ENCODE measurements at regions not wholly inside any gene's neighbourhood (a gene's known extent, or its start where the extent isn't known, plus 50 kb on each side); places are given as distances from the start of the nearest gene placed in this dataset.
"Not testable (repeated sequence)": the region's sequence is repeated elsewhere in the genome, so short reads cannot be mapped to it uniquely, and the experiment has no call there.

DNA sequence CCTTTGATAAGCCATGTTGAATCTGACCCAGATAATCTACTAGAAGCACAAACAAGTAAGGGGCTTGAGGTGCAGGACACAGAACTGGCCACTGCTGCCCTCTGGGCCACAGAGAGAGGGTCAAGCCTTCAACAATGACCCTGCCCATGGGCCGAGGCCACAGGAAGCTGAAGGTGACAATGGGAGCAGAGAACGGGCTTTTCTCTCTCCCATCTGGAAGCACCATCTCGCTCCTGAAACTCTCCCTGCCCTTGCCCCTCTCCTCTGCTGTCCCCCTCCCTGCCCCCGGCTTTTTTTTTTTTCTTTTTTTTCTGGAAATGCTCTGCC lies 133.1 kb upstream of the DUSP10 start:
- no peak for DNase-seq (ENCODE audit: low spot score)

GRCh38 chr1:221874285-221875003 lies 132.6 kb upstream of the DUSP10 start:
- no peak for DNase-seq (ENCODE audit: low spot score)

DNA sequence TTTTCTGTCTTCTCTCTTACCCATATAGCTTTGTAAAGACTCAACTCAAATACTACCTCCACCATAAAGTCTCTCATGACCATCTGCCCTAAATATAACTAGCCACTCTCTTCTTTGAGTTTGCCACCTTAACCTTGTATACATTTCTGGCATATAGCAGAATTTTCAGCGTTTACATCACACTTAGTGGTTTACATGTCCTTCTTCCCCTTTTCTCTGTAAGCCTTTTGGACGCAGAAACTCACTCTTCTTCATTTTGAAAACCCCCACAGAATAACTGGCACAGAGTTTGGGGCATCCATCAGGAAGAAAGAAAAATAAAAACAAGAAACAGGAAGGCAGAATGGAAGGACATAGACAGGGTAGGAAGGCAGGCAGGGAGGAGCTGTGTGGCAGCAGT lies 131.8 kb upstream of the DUSP10 start:
- DNase-seq (ENCODE audit: low spot score): no peak

GRCh38 chr1:221871056-221871455 lies 129.2 kb upstream of the DUSP10 start:
- DNase-seq (ENCODE audit: low spot score): no peak

GRCh38 chr1:221869779-221870178 lies 127.9 kb upstream of the DUSP10 start:
- no peak for DNase-seq (ENCODE audit: low spot score)

DNA sequence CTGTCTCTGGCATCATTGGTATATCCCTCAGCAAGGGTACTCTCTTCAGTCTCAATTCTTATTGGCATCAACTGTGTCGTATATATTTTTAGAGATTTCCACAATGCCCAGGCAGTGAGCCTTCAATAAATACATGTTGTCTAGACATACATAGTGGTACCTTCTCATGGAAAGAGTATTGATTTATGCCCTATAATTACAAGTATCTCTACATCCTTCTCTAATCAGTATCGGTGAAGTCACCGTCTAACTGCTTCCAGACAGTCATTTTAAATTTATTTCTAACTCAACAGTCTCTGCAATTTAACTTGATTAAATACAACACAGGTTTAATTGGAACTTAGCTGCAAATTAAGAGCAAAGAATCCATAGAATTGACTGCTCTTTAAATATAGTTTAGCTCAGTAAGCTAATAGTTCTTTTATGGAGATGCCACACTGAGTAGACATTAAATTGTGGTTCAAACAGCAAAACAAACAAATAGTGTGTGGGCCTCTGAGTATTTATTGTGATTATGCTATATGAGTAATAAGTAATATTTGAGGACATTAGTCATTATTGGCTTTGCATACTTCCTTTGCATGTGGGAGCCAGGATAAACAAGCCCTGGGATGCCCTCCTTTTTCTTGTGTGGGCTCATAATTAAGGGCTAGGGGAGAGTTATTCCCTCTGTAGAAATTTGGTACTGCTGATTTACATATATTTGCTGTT lies 126.9 kb upstream of the DUSP10 start:
- no peak for DNase-seq (ENCODE audit: low spot score)

GRCh38 chr1:221867003-221867402 lies 125.1 kb upstream of the DUSP10 start:
- no peak for DNase-seq (ENCODE audit: low spot score)

GRCh38 chr1:221865808-221866207 lies 123.9 kb upstream of the DUSP10 start:
- no peak for DNase-seq (ENCODE audit: low spot score)

DNA sequence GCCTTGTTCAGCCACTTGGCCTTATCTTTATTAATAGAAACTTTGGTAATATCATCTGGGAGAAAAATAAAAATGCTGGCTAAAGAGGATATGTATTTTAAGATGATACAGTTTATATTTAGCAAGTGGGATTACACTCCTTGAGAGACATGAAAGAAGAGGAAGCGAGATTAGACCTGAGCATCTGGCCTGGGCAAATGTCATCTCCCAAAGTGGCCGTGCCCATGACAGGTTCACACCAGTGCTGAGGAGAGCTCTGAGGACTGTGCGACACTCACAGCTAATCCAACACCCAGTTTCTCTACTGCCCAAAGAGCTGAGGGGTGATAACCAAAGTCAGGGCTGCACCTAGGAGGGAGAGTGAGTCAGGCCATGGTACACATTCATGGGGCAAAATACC lies 121.7 kb upstream of the DUSP10 start:
- no peak for DNase-seq (ENCODE audit: low spot score)

DNA sequence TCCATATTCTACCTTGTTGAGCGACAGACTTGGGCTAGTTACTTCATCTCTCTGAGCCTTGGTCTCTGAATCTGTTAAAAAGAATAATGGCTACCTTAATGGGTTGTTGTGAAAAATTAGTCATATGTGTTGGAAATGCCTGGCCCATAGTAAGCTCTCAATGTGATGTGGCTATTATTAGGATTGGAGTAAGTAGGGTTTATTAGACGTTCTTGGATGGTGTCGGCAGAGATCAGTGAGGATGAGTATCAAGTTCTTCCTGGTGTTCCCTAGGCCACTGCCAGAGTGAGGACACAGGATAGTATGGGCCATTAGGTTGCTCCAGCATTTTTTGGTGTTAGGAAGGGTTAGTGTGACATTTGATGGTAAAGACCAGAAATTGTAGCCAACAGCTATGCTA lies 121.1 kb upstream of the DUSP10 start:
- no peak for DNase-seq (ENCODE audit: low spot score)

GRCh38 chr1:221858818-221859611 lies 117.1 kb upstream of the DUSP10 start:
- DNase-seq (ENCODE audit: low spot score): no peak

DNA sequence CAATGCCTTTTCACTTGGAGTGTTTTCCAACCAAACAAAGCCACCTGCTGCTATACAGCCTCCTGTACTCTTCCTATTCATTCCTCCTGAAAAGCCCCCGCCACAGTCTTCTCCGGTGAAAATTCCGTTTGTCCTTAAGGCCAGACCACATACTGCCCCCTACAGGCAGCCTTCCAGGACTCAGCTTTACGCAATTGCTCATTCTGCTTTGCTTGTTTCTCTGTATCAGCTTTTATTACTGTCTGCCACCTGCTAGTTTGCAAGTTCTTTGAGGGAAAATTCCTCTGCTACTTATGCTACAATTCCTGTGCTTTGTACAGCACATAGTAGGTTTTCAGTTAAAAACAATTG lies 115.2 kb upstream of the DUSP10 start:
- not testable (repeated sequence) for DNase-seq (ENCODE audit: low spot score)

- DNase-seq (ENCODE audit: low spot score): no peak
These were observed 114.6 kb upstream of the DUSP10 start for GRCh38 chr1:221856228-221857093.

DNA sequence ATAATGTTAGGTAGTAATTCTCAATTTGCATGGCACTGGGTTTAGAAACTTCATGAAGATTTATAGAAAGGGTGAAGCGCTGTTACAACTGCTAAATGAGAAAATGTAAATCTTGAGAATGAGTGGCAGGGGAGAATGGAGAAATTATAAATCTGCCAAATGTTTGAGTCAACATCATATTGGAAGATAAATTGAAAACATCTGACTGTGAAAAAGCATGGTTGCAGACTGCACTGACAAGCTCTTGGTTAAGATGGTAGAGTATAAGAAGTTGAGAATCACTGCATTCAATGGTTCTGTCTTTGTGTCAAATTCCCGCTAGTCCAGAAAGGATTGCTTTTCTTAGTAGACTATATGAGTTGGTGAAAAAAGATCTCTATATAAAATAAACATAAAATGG lies 113.3 kb upstream of the DUSP10 start:
- DNase-seq (ENCODE audit: low spot score): no peak

GRCh38 chr1:221851336-221851735 lies 109.4 kb upstream of the DUSP10 start:
- DNase-seq (ENCODE audit: low spot score): no peak

DNA sequence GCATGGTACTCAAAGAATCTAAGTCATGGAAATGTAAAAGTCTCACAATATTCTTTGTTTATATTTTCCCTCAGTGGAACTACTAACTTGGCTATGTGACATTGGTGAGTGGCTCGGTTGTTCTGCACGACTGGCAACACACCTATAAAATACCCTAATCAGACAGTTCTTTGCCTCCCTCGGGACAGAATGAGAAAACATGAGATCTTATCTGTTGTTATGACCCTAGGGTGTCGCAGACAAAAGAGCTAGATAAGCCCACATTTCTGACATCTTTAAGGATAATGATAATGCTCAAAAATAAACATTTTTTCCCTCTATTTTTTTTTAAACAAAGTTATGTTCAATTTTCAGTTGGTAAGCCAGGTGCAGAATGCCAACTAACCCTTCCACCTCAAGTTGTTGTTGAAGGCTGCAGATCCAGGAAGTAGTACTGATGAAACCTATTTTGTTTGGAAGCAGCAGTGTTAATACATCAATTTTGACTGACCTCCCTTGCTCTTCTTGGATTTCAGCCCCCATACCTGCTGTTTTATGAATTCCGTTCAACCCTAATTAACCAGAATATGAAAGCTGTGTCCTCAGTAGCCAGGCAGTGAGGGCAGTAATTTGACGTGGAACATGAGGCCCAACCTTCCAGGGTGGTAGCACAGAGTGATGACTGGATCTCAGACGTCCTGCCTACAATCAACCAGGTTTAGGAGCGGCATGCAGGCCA lies 108.7 kb upstream of the DUSP10 start:
- no peak for DNase-seq (ENCODE audit: low spot score)

- no peak for DNase-seq (ENCODE audit: low spot score)
These were observed 108.0 kb upstream of the DUSP10 start for GRCh38 chr1:221849897-221850296.

GRCh38 chr1:221849110-221849509 lies 107.2 kb upstream of the DUSP10 start:
- no peak for DNase-seq (ENCODE audit: low spot score)

DNA sequence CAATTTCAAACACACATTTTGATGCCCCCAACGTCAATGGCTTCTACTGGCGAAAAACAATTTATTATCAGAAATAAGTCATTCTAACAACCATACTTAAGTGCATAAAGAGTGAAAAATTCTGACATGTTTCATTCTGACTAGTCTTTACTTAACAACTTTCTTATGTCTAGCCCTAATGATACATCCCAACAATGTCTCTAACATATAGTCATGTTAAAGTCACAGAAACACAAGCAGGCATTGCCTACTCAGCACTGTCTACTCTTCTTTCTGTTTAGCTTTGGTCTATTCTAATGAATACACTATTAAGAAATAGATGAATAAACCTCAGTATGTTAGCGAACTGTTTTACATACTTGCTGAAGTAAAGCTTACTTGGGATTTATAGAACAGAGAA lies 105.8 kb upstream of the DUSP10 start:
- no peak for DNase-seq (ENCODE audit: low spot score)

DNA sequence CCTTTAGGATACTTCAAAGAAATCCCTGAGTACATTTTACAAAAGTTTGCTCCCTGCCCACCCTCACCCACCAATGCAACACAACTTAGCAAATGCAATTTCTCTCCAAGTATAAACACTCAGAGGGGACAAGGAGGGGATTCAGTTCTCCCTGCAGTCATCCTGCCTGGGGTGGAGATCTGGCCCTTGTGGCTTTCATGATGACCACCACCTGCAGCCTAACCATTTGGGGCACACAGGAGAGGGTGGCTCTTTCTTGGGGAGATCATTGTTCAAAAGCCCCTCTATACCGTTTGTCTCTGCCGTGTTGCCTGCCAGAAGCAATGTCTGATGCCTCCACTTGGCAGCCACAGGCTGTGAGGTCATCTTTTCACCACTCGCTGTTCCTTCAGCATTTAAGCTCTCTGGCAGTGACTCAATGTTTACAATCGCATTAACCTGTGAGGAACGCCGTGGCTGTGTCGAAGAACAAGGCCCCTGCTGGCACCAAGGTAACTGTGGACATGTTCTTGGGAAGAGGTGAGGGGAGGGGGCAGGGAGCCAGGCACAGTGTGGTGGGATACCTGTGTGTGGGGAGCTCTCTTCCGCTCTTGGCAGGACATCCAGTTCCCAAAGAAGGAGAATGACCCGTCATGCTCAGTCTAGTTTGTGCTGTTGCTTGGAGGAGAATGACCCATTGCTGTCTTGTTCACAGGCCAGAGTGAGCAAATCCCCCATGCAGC lies 103.9 kb upstream of the DUSP10 start:
- no peak for DNase-seq (ENCODE audit: low spot score)

- no peak for DNase-seq (ENCODE audit: low spot score)
These were observed 100.1 kb upstream of the DUSP10 start for GRCh38 chr1:221841983-221842335.
